ENCODE measurements at regions not wholly inside any gene's neighbourhood (a gene's known extent, or its start where the extent isn't known, plus 50 kb on each side); places are given as distances from the start of the nearest gene placed in this dataset.
"Not testable (repeated sequence)": the region's sequence is repeated elsewhere in the genome, so short reads cannot be mapped to it uniquely, and the experiment has no call there.

DNA sequence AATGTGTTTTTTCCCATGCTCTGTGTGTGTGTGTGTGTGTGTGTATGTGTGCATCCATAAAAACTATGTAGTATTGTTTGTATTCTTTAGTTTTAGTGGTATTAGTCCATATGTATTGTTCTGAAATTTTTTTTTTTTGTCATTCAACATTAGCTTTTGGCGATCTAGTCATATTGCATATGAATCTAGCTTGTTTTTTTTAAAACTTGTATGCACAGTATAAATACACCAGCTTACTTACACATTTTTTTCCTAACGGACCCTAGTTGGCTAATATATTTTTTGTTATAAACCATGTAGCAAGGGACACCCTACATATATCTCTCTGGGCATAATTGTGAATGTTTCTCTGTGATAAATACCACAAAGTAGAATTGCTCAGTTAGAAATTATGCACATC is 359.7 kb downstream of the SRGAP2C start:
- no peak for TF ChIP-seq PAX5 (IDR thresholded peaks at IDR 0.05; ENCODE audit: insufficient read depth, low read length, severe bottlenecking)
- TF ChIP-seq TAF1 (IDR thresholded peaks at IDR 0.05; ENCODE audit: low read depth, low read length), result no peak
- no peak for TF ChIP-seq POLR2AphosphoS5 (IDR thresholded peaks at IDR 0.05; ENCODE audit: low read depth, low read length)
- DNase-seq (ENCODE audit: insufficient read length, low spot score) (no peak), FAIRE-seq (no peak)

DNA sequence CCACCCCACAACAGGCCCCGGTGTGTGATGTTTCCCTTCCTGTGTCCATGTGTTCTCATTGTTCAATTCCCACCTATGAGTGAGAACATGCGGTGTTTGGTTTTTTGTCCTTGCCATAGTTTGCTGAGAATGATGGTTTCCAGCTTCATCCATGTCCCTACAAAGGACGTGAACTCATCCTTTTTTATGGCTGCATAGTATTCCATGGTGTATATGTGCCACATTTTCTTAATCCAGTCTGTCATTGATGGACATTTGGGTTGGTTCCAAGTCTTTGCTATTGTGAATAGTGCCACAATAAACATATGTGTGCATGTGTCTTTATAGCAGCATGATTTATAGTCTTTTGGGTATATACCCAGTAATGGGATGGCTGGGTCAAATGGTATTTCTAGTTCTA is 361.1 kb downstream of the SRGAP2C start:
- not testable (repeated sequence) for DNase-seq (ENCODE audit: insufficient read length, low spot score); FAIRE-seq

DNA sequence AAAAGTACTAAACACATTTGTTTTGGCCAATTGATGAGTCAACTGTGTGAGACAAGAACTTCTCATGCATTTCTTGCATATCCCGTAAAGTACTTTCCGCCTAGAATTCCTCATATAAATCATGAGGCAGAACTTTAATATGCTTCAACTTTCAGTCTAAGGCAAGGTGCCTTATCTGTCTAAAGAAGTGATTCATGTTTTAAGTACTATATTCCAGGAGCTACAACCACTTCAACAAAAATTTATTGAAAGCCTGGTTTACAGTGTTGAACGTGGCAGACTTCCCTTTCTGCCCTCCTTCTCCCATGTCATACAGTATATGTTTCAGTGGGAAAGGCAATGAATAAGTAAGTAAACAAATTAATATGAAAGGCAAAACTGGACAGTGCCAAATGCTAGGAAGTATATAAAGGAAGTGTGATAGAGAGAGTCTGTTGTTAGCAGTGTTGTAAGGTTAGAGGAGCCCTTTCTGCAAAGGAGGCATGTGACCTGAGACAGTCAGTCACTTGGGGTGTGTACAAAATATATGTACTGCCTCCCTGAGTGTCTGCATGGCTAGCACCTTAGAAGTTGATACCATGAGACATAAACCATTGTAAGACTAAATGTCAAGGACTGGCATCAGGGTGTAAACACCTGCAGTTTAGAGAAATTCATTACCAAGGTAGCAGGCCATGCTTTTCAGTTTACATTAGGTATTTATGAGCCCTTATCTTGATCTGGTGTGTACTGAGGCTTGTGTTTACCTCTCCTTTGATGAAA is 362.2 kb downstream of the SRGAP2C start:
- TF ChIP-seq POLR2AphosphoS5 (IDR thresholded peaks at IDR 0.05; ENCODE audit: low read depth, low read length) (no peak), TAF1 (IDR thresholded peaks at IDR 0.05; ENCODE audit: low read depth, low read length) (no peak), POLR2A (IDR thresholded peaks at IDR 0.05; ENCODE audit: low read depth, low read length) (no peak), POU2F2 (IDR thresholded peaks at IDR 0.05; ENCODE audit: low read depth, low read length) (no peak), SPI1 (IDR thresholded peaks at IDR 0.05; ENCODE audit: low read depth, low read length) (no peak), PAX5 (IDR thresholded peaks at IDR 0.05; ENCODE audit: insufficient read depth, low read length, severe bottlenecking) (no peak)
- no peak for DNase-seq (ENCODE audit: insufficient read length, low spot score)

DNA sequence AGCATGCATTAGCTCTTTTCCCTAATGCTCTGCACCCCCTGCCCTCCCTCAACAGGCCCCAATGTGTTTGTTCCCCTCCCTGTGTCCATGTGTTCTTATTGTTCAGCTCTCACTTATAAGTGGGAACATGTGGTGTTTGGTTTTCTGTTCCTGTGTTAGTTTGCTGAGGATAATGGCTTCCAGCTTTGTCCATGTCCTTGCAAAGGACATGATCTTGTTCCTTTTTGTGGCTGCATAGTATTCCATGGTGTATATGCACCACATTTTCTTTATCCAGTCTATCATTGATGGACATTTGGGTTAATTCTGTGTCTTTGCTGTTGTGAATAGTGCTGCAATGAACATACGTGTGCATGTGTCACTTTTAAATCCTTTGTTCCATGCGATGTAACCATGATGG is 363.0 kb downstream of the SRGAP2C start:
- DNase-seq (ENCODE audit: insufficient read length, low spot score); FAIRE-seq: not testable (repeated sequence)

More for the DNA sequence above, 362.2 kb downstream of the SRGAP2C start:
- no peak for FAIRE-seq

DNA sequence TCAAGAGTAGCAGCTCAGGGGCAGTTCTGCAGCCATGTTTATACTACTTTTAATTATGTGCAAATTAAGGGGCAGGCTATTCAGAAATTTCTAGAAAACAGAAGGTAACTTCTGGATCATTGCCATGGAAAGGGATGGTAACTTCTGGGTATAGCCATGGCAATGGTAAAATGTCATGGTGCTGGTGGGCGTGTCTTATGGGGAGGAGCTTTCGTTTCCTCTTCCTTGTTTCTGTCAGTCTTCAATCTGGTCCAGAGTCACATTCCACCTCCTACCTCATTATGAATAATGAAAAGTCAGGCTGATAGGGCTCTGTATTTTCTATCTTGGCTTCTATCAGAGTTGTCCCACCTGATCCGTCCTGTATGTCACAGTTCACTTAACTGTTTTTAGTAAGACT is 366.0 kb downstream of the SRGAP2C start:
- DNase-seq (ENCODE audit: insufficient read length, low spot score); FAIRE-seq: not testable (repeated sequence)

DNA sequence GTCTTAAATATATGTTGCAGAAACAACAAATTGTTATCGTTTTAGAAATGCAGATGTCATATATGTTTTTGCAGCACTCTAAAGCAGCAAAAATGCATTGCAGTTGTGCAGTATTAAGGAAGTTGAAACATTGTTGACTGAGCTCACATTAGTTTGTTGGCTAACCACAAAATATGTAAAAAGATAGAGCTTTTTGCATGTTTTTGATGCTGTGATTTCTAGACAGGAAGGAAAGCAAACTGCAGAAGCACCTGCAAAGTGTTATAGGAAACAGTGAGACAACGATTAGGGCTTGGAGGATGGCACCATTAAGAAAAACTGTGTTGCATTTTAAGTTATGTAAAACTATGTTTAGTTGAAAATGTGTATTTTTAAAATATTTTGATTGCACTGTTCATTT is 366.7 kb downstream of the SRGAP2C start:
- not testable (repeated sequence) for FAIRE-seq; DNase-seq (ENCODE audit: insufficient read length, low spot score)

DNA sequence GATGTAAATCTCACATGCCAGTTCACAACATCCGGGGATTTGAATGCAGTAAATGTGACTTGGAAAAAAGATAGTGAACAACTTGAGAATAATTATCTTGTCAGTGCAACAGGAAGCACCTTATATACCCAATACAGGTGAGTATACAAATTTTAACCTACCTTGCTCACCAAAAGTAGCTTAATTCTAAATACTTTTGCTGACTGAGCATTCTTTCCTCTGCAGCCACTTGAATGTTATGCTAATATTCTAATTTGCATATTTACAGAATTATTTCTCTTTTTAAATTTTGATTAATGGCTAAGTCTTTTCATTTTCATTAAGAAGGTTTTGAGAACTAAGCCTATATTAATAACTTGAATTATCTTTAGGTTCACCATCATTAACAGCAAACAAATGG is 371.8 kb downstream of the SRGAP2C start:
- FAIRE-seq; DNase-seq (ENCODE audit: insufficient read length, low spot score): not testable (repeated sequence)

DNA sequence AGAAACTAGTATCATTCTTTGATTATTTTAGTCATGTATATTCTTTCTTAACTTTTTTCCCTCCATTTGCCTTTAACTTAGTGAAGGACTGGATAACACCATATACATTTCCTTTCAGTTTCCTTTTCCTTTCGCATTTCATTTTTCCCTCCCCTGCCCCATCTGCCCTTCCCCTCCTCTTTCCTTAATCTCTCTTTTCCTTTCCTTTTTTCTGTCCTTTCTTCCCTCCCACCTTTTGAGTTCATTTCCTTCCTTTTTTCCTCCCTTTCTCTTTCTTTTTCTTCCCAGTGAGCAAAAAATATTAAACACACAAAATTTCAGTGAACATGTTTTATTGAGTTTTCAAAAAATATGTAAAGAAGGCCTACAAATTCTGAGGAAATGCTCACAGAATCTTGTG is 373.3 kb downstream of the SRGAP2C start:
- not testable (repeated sequence) for DNase-seq (ENCODE audit: insufficient read length, low spot score); FAIRE-seq

DNA sequence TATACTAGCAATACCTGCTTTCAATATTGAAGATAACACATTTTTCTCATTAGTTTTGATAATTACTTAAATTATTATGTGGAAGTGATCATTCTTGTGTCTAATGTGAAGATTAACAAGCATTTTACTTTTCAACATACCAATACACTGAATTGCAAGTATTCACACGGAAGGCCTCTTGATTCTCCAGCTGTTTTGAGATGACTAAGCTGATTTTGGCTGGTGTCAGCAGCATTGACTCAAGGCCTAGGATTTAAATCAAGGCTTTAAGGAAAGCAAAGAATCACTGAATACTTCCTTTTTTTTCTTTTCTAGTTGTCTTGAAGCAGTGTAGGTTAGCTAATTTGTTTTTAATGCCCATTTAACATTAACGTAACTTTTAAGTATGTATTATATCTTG is 373.7 kb downstream of the SRGAP2C start:
- no peak for TF ChIP-seq SPI1 (IDR thresholded peaks at IDR 0.05; ENCODE audit: low read depth, low read length)
- DNase-seq (ENCODE audit: insufficient read length, low spot score) (no peak), FAIRE-seq (no peak)

DNA sequence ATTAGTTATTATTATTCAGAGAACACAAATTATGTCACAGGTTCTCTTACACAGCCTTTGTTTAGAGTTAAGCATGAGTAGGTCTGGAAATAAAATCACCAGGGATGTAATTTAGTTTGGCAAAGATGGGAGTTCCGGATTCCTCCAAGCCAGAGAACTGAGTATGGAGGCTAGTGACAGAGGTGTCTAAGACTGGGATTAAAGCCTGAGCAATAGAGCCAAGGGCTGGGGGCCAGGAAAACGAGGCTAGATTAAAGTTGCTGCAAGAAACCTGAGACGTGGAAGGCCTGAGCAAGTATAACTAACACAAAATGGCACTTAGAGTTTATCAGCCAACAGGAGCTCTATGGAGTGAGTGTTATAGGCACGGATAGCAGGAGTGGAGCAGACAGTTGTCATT is 381.6 kb downstream of the SRGAP2C start:
- TF ChIP-seq PAX5 (IDR thresholded peaks at IDR 0.05; ENCODE audit: insufficient read depth, low read length, severe bottlenecking) (no peak), TAF1 (IDR thresholded peaks at IDR 0.05; ENCODE audit: low read depth, low read length) (no peak), POU2F2 (IDR thresholded peaks at IDR 0.05; ENCODE audit: low read depth, low read length) (no peak), POLR2AphosphoS5 (IDR thresholded peaks at IDR 0.05; ENCODE audit: low read depth, low read length) (no peak), POLR2A (IDR thresholded peaks at IDR 0.05; ENCODE audit: low read depth, low read length) (no peak), SPI1 (IDR thresholded peaks at IDR 0.05; ENCODE audit: low read depth, low read length) (no peak)
- no peak for FAIRE-seq
- DNase-seq (ENCODE audit: insufficient read length, low spot score), result no peak

DNA sequence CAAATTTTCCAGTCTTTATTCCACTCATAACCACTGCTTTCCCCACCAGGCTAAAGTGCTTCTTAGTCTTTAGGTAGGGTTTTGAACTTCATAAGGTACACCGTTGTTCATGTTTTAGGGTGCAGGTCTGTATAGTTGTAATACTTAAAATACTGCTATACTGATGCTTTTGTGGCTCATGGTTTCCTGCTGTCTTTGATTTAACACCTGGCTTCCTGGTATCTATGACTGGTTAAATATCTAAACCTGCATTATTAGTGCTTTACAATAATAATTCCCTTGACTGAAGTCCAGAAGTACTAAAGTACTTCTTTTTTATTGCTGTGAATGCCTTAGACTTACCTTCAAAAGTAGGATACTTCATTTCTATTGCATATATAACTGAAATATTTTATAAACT is 384.7 kb downstream of the SRGAP2C start:
- TF ChIP-seq PAX5 (IDR thresholded peaks at IDR 0.05; ENCODE audit: insufficient read depth, low read length, severe bottlenecking), result no peak
- TF ChIP-seq SPI1 (IDR thresholded peaks at IDR 0.05; ENCODE audit: low read depth, low read length), result no peak
- no peak for TF ChIP-seq TAF1 (IDR thresholded peaks at IDR 0.05; ENCODE audit: low read depth, low read length)
- TF ChIP-seq POLR2AphosphoS5 (IDR thresholded peaks at IDR 0.05; ENCODE audit: low read depth, low read length), result no peak
- TF ChIP-seq POLR2A (IDR thresholded peaks at IDR 0.05; ENCODE audit: low read depth, low read length), result no peak
- no peak for TF ChIP-seq POU2F2 (IDR thresholded peaks at IDR 0.05; ENCODE audit: low read depth, low read length)
- FAIRE-seq, result no peak
- DNase-seq (ENCODE audit: insufficient read length, low spot score), result no peak

DNA sequence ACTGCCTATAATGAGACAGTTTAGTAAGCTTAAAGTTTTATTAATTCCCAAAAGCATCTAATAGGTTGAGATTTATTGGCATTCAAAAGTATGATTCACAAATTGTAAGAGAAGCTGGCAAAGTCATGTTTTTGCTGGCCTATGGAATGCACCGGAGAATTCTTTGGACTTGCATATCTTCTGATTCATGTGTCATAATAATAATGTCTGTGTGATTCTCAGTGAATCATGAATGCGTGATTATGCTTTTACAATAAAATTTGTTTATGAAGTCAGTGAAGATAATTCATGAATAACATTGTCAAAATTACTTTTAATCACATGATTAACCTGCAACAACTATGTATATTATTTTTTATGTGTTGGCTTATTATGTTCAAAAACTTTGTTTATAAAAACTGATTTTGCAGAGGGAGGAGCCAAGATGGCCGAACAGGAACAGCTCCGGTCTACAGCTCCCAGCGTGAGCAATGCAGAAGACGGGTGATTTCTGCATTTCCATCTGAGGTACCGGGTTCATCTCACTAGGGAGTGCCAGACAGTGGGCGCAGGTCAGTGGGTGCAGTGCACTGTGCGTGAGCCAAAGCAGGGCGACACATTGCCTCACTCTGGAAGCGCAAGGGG is 389.2 kb downstream of the SRGAP2C start:
- not testable (repeated sequence) for DNase-seq (ENCODE audit: insufficient read length, low spot score); FAIRE-seq

DNA sequence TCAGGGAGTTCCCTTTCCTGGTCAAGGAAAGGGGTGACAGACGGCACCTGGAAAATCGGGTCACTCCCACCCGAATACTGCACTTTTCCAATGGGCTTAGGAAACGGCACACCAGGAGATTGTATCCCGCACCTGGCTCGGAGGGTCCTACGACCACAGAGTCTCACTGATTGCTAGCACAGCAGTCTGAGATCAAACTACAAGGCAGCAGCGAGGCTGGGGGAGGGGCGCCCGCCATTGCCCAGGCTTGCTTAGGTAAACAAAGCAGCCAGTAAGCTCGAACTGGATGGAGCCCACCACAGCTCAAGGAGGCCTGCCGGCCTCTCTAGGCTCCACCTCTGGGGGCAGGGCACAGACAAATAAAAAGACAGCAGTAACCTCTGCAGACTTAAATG is 389.7 kb downstream of the SRGAP2C start:
- not testable (repeated sequence) for DNase-seq (ENCODE audit: insufficient read length, low spot score); FAIRE-seq

DNA sequence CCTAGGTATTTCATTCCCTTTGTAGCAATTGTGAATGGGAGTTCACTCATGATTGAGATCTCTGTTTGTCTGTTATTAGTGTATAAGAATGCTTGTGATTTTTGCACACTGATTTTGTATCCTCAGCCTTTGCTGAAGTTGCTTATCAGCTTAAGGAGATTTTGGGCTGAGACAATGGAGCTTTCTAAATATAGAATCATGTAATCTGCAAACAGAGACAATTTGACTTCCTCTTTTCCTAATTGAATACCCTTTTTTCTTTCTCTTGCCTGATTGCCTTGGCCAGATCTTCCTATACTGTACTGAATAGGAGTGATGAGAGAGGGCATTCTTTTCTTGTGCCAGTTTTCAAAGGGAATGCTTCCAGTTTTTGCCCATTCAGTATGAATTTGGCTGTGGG is 398.1 kb downstream of the SRGAP2C start:
- not testable (repeated sequence) for DNase-seq (ENCODE audit: insufficient read length, low spot score); FAIRE-seq
